ENCODE measurements at regions not wholly inside any gene's neighbourhood (a gene's known extent, or its start where the extent isn't known, plus 50 kb on each side); places are given as distances from the start of the nearest gene placed in this dataset.

DNA sequence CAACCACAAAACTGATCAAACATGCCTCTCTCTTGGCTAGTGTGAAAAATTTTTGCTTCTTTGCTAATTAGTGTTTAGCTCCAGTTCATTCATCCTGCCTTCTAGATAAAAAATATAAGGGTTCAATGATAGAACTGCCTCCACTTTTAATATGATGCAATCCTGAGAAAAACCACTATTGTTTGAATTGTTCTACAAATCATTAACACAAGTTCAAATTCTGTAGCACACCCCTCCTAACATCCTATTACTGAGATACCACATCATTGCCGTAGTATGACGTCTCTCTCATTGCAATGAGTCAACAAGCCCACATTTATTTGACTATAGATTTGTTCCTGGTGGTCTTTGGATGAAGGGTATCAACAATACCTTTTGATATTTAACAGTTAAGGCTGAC lies 365.8 kb upstream of the OPRM1 start:
- TF ChIP-seq TAF1 (IDR thresholded peaks at IDR 0.05; ENCODE audit: borderline replicate concordance, insufficient read depth, low read length) (no peak), POLR2AphosphoS5 (IDR thresholded peaks at IDR 0.05; ENCODE audit: low read depth, low read length) (no peak), SIN3A (IDR thresholded peaks at IDR 0.05; ENCODE audit: borderline replicate concordance, insufficient read depth, low read length) (no peak)
- TF ChIP-seq, protein P1, sequence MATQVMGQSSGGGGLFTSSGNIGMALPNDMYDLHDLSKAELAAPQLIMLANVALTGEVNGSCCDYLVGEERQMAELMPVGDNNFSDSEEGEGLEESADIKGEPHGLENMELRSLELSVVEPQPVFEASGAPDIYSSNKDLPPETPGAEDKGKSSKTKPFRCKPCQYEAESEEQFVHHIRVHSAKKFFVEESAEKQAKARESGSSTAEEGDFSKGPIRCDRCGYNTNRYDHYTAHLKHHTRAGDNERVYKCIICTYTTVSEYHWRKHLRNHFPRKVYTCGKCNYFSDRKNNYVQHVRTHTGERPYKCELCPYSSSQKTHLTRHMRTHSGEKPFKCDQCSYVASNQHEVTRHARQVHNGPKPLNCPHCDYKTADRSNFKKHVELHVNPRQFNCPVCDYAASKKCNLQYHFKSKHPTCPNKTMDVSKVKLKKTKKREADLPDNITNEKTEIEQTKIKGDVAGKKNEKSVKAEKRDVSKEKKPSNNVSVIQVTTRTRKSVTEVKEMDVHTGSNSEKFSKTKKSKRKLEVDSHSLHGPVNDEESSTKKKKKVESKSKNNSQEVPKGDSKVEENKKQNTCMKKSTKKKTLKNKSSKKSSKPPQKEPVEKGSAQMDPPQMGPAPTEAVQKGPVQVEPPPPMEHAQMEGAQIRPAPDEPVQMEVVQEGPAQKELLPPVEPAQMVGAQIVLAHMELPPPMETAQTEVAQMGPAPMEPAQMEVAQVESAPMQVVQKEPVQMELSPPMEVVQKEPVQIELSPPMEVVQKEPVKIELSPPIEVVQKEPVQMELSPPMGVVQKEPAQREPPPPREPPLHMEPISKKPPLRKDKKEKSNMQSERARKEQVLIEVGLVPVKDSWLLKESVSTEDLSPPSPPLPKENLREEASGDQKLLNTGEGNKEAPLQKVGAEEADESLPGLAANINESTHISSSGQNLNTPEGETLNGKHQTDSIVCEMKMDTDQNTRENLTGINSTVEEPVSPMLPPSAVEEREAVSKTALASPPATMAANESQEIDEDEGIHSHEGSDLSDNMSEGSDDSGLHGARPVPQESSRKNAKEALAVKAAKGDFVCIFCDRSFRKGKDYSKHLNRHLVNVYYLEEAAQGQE (IDR thresholded peaks at IDR 0.05; ENCODE audit: insufficient read depth in 1 of 2, low read depth in 2 of 2, low read length in 2 of 2) = no peak

Measured in PFSK-1 (cell line).